MM.1S (cell line): ENCODE measurements at regions not wholly inside any gene's neighbourhood (a gene's known extent, or its start where the extent isn't known, plus 50 kb on each side); places are given as distances from the start of the nearest gene placed in this dataset.

Experiments
- DNase-seq: peaks from one replicate; pipeline ENCODE4 v3.0.0-alpha.2; 2015
- H2AFZ ChIP-seq: fragments of 300-600 bp; sonication (generic); 2 replicates; pipeline ENCODE4 v1.6.0; 2016; ENCODE audit warnings: antibody characterized with exemption, low read length
- H3F3A ChIP-seq: fragments of 300-600 bp; sonication (generic); 2 replicates; pipeline ENCODE4 v1.6.1; 2016; ENCODE audit warnings: mild to moderate bottlenecking, antibody characterized with exemption, low read length, moderate library complexity, mixed read lengths; ENCODE audit not compliant: insufficient read depth
- H3K27ac ChIP-seq: fragments of 300-600 bp; sonication (generic); 2 replicates; pipeline ENCODE4 v1.5.1; 2016; ENCODE audit warnings: mild to moderate bottlenecking, low read length
- H3K27me3 ChIP-seq: fragments of 300-600 bp; sonication (generic); replicated peaks from 2 replicates; pipeline ENCODE4 v1.6.0; 2016; ENCODE audit warnings: low read length; ENCODE audit not compliant: insufficient read depth
- H3K36me3 ChIP-seq: fragments of 300-600 bp; sonication (generic); replicated peaks from 2 replicates; pipeline ENCODE4 v1.6.1; 2016; ENCODE audit warnings: mild to moderate bottlenecking, low read length, mixed read lengths; ENCODE audit not compliant: insufficient read depth
- H3K4me1 ChIP-seq: fragments of 300-600 bp; sonication (generic); 2 replicates; pipeline ENCODE4 v1.6.1; 2016; ENCODE audit warnings: low read length, mixed read lengths
- H3K4me2 ChIP-seq: fragments of 300-600 bp; sonication (generic); 2 replicates; pipeline ENCODE4 v1.6.0; 2016; ENCODE audit warnings: low read depth, low read length
- H3K4me3 ChIP-seq: fragments of 300-600 bp; sonication (generic); 2 replicates; pipeline ENCODE4 v1.5.1; 2016; ENCODE audit warnings: low read length, mixed read lengths
- H3K79me2 ChIP-seq: fragments of 300-600 bp; sonication (generic); 2 replicates; pipeline ENCODE4 v1.6.1; 2016; ENCODE audit warnings: mixed run types, low read length, mixed read lengths
- H3K9ac ChIP-seq: fragments of 300-600 bp; sonication (generic); 2 replicates; pipeline ENCODE4 v1.6.1; 2016; ENCODE audit warnings: low read length, mixed read lengths
- H3K9me2 ChIP-seq: fragments of 300-600 bp; sonication (generic); replicated peaks from 2 replicates; pipeline ENCODE4 v1.6.1; 2016; ENCODE audit warnings: mild to moderate bottlenecking, low read length, mixed read lengths; ENCODE audit not compliant: insufficient read depth
- H3K9me3 ChIP-seq: fragments of 300-600 bp; sonication (generic); replicated peaks from 2 replicates; pipeline ENCODE4 v1.6.1; 2016; ENCODE audit warnings: mild to moderate bottlenecking, low read length, mixed read lengths; ENCODE audit not compliant: insufficient read depth
- H4K20me1 ChIP-seq: fragments of 300-600 bp; sonication (generic); 2 replicates; pipeline ENCODE4 v1.6.1; 2016; ENCODE audit warnings: mild to moderate bottlenecking, low read length, moderate library complexity, mixed read lengths; ENCODE audit not compliant: insufficient read depth
- CTCF ChIP-seq: fragments of 300-600 bp; sonication (generic); IDR thresholded peaks from 2 replicates; pipeline ENCODE4 v1.5.1; 2016; ENCODE audit warnings: antibody characterized with exemption, low read length, mixed read lengths
- EZH2 ChIP-seq: fragments of 300-600 bp; sonication (generic); optimal IDR thresholded peaks from 2 replicates; pipeline ENCODE3; 2017; ENCODE audit warnings: low read depth, mild to moderate bottlenecking, antibody characterized with exemption, low read length, mixed read lengths
- EZH2phosphoT487 ChIP-seq: fragments of 300-600 bp; sonication (generic); IDR thresholded peaks from 2 replicates; pipeline ENCODE4 v1.6.1; 2018; ENCODE audit warnings: antibody characterized with exemption, low read length

GRCh38 chr20:17803765-17804164, 104.0 kb downstream of the BANF2 start:
- no peak overlapping the region for H3K9ac ChIP-seq
- no peak overlapping the region for H3K4me2 ChIP-seq
- no peaks in the 10 kb centered on the region for H3K79me2 ChIP-seq
- H3K9me2 ChIP-seq: no peaks in the 10 kb centered on the region
- TF ChIP-seq CTCF (no peak), EZH2phosphoT487 (no peak), EZH2 (no peak)
- no peaks in the 10 kb centered on the region for H3K36me3 ChIP-seq
- H3K27ac ChIP-seq: no peak overlapping the region
- H3K9me3 ChIP-seq: no peaks in the 10 kb centered on the region
- DNase-seq: no peak
- H4K20me1 ChIP-seq: no peaks in the 10 kb centered on the region
- no peak overlapping the region for H3K4me3 ChIP-seq
- H2AFZ ChIP-seq: no peak overlapping the region
- no peaks in the 10 kb centered on the region for H3K4me1 ChIP-seq
- no peaks in the 10 kb centered on the region for H3K27me3 ChIP-seq
- H3F3A ChIP-seq: no peaks in the 10 kb centered on the region

GRCh38 chr20:17799575-17800227, 99.9 kb downstream of the BANF2 start:
- Histone ChIP-seq H2AFZ (no peak overlapping the region), H3K36me3 (no peaks in the 10 kb centered on the region), H3K4me1 (peaks cover 14% of the 10 kb centered on the region), H3K9ac (no peak overlapping the region), H3K9me2 (no peaks in the 10 kb centered on the region), H3K4me2 (no peak overlapping the region), H3K79me2 (no peaks in the 10 kb centered on the region), H3K9me3 (no peaks in the 10 kb centered on the region), H3K27ac (no peak overlapping the region), H3K4me3 (no peak overlapping the region), H4K20me1 (no peaks in the 10 kb centered on the region), H3F3A (no peaks in the 10 kb centered on the region), H3K27me3 (no peaks in the 10 kb centered on the region)
- no peak for DNase-seq
- no peak for TF ChIP-seq EZH2
- TF ChIP-seq CTCF: no peak
- no peak for TF ChIP-seq EZH2phosphoT487

- Histone ChIP-seq H3K4me2 (no peak overlapping the region), H3K9ac (no peak overlapping the region), H3K4me3 (no peak overlapping the region), H2AFZ (no peak overlapping the region), H3F3A (no peaks in the 10 kb centered on the region), H3K27me3 (no peaks in the 10 kb centered on the region), H3K9me2 (no peaks in the 10 kb centered on the region), H3K4me1 (peaks cover 14% of the 10 kb centered on the region), H3K79me2 (no peaks in the 10 kb centered on the region), H3K36me3 (no peaks in the 10 kb centered on the region), H3K27ac (no peak overlapping the region), H3K9me3 (no peaks in the 10 kb centered on the region), H4K20me1 (no peaks in the 10 kb centered on the region)
- TF ChIP-seq EZH2: no peak
- no peak for TF ChIP-seq EZH2phosphoT487
- no peak for TF ChIP-seq CTCF
- DNase-seq: no peak
These were observed 98.8 kb downstream of the BANF2 start for GRCh38 chr20:17798601-17799000.
